Stimulated activated naive CD8-positive, alpha-beta T cell treated with anti-CD3 and anti-CD28 coated beads, Interleukin-15, Interleukin-2, amounts not matched to agents 100 U/mL and 50 U/mL, for 24 hours (primary cell): ENCODE measurements at regions not wholly inside any gene's neighbourhood (a gene's known extent, or its start where the extent isn't known, plus 50 kb on each side); places are given as distances from the start of the nearest gene placed in this dataset.
"Not testable (repeated sequence)": the region's sequence is repeated elsewhere in the genome, so short reads cannot be mapped to it uniquely, and the experiment has no call there.

ENCODE experiments used
- ATAC-seq: fragments of 150-1000 bp; cut with Tn5 transposase; one replicate; pipeline ENCODE4 v1.10.0; 2021
- DNase-seq: peaks from one replicate; pipeline ENCODE4 v3.0.0; 2021

DNA sequence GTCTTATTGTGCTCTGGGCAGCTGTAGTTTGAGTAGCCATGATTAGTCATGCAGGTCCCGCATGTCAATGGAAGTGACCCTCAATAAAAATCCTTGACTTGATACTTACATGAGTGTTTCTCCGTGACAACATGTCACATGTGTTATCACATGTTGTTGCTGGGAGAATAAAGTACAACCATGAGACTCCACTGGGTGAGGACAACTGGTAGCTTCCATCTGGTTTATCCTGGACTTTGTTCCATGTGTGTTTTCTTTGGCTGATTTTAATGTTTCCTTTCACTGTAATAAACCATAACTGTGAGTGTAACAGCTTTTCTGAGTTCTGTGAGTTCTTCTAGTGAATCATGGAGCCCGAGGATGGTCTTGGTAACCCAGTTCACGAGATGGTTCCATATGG is 63.1 kb upstream of the NDN start:
- ATAC-seq (no peak), DNase-seq (no peak)

DNA sequence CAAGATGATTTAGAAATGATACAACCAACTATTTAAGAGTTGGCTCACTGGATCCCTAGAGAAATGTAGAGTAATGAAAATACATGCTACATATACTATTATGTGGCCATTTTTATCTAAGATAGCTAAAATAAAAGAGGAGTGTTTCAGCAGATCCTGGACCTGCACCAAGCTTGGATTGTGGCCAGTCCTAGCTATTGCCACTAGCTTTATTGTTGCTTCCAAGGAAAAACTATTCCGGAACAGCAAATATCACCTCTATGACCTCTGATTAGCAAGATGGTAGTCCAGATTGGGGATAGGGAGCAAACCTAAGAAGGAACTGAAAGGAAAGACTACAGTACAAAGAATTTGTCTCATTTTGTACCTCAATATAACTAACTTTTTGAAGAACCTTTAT is 63.7 kb upstream of the NDN start:
- DNase-seq (no peak), ATAC-seq (no peak)

DNA sequence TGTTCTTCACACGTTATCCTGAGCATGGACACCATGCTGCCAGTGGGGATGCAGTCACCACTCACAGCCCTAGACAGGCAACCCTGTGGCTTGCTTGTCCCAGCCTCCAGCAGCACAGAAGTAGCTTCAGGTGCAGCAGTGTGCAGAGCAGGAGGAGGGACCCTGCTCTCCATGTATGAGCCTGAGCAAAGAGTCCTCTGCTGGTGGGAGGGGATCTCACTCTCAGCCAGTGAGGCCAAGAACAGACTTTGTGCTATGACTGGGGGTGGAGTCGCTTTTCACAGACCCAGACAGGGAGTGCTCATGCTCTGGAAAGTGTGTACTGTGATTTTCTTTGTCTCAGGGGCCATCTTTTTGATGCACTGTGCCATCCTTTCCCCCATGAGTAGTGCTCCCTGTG is 66.1 kb upstream of the NDN start:
- ATAC-seq (no peak), DNase-seq (no peak)

DNA sequence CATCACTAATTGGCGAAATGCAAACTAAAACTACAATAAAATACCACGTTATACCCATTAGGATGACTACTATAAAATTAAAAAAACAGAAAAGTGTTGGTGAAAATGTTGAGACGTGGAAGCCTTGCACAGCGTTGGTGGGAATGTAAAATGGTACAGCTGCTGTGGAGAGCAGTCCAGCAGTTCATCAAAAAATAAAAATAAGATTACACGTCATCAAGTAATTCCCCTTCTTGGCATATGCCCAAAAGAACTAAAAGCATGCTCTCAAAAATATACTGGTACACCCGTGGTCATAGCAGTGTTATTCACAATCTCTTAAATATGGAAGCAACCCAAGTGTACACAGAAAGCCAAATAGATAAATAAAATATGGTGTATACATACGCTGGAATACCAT is 71.8 kb upstream of the NDN start:
- no peak for DNase-seq

DNA sequence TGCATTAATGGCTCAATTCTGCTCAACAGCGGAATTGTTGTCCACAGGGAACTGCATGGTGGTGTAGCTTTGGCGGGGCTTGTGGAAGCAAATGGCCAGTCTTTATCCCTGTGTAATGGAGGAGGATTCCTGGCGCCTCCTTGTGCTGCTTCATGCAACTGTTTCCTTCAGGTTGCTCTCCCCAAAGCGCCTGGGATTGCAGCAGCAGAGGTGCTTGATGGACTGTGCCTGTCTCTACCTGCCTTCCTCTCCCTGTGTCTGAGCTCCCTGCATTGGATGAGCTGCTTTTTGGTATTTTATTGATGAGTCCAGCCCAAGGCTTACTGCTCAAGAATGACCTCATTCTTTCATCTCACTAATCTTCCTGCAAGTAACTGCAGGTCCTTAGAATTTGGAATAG is 72.9 kb upstream of the NDN start:
- DNase-seq: no peak
- no peak for ATAC-seq

More for the DNA sequence above, 71.8 kb upstream of the NDN start:
- no peak for ATAC-seq

DNA sequence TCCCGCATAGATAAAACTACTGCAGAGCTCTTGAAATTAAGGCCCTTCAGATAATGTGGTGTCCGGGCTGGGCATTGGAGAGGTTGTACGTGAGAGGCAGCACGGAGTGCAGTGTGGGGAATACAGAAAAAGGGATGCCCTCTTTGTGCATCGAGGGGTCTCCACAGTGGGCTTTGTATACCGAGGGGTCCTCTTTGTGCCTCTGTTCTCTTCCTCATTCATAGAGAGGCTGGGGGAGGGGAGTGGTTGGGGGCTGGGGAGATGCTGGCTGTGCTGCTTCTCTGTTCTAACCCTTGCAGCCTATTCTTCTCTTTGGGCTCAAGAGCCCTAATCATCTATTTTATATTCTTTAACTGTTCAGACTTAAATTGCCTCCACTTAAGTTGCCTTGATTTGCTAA is 74.3 kb upstream of the NDN start:
- no peak for DNase-seq
- ATAC-seq: no peak

DNA sequence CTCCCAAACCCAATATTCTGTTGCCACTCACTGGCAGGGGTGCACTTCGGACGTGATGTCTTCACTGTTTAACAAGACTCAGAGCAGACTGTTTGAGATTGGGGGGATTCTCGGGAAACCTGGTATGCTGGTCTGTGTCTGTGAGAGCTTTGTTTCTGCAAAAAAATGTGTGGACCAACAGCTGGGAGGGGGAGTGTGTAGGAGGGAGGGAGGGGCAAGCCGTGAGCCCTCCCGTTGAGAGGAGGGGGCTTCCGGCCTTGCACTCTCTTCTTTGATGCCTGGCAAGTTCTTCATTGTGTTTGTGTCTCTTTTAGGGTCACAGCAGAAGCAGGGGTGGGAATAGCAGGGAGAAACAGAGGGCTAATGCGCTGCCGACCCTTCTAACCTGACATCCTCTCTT is 74.9 kb upstream of the NDN start:
- ATAC-seq (no peak), DNase-seq (no peak)

DNA sequence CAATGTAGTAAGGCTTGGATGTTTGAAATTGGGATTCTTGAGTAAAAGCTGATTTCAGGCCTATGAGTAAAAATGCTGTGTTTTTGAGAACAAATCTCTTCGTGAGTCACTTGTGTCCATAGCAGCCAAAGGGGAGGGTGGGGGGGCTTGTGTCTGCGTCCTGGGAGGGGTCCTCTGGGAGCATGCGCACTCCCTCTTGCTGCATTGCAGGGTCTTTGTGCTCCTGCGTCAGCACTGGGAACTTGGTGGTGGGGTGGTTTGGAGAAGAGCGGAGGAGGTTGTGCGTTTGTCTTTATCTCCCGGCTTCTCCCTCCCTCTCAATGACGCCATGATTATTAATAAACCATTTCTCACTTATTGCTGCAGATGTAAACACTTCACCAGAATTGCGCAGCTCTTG is 75.9 kb upstream of the NDN start:
- DNase-seq (no peak), ATAC-seq (no peak)

DNA sequence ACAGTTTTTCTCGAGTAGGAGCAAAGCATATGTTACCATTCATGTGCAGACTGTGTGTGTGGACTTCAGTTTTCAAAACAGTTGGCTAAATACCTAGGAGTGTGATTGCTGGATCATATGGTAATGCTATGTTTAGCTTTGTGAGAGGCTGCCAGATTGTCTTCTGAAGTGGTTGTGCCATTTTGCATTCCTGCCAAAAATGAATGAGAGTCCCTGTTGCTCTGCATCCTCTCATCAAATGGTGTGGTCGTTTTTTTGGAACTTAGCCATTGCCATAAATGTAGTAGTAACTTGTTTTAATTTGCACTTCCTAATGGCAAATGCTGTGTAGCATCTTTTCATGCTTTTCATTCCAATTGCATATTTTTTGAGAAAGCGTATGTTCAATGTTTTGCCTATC is 77.2 kb upstream of the NDN start:
- ATAC-seq: no peak
- no peak for DNase-seq

DNA sequence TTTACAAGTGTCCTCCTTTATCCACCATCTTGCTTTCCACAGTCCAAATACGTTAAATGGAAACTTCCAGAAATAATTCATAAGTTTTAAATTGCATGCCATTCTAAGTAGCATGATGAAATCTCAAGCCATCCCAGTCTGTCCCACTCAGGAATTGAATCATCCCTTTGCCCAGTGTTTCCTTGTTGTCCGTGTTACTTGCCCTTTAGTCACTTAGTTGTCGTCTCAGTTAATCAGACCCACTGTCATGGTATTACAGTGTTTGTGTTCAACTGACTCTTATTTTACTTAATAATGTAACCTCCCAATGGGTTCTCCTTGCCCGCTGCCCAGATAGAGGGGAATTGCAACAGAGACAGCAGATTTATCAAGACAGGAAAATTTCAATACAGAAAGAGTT is 77.6 kb upstream of the NDN start:
- no peak for DNase-seq
- no peak for ATAC-seq

DNA sequence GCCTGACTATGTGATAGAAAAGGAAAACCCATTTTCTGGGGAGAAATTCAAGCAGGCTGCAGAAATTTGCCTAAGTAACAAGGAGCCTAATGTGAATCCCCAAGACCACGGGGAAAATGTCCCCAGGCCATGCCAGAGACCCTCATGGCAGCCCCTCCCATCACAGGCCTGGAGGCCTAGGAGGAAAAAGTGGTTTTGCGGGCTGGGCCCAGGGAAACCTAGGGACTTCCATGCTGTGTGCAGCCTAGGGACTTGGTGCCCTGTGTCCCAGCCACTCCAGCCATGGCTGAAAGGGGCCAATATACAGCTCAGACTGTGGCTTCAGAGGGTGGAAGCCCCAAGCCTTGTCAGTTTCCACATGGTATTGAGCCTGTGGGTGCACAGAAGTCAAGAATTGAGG is 79.7 kb upstream of the NDN start:
- DNase-seq, ATAC-seq: not testable (repeated sequence)

DNA sequence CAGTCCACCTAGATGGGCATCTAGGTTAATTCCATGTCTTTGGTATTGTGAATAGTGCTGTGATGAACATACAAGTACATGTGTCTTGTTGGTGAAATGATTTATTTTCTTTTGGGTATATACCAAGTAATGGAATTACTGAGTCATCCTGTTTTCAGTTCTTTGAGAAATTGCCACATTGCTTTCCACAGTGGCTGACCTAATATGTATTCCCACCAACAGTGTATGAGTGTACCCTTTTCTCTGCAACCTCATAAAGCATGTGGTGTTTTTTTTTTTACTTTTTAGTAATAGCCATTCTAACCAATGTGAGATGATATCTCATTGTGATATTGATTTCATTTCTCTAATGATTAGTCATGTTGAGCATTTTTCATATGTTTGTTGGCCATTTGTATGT is 86.0 kb upstream of the NDN start:
- DNase-seq: no peak
- ATAC-seq: no peak

DNA sequence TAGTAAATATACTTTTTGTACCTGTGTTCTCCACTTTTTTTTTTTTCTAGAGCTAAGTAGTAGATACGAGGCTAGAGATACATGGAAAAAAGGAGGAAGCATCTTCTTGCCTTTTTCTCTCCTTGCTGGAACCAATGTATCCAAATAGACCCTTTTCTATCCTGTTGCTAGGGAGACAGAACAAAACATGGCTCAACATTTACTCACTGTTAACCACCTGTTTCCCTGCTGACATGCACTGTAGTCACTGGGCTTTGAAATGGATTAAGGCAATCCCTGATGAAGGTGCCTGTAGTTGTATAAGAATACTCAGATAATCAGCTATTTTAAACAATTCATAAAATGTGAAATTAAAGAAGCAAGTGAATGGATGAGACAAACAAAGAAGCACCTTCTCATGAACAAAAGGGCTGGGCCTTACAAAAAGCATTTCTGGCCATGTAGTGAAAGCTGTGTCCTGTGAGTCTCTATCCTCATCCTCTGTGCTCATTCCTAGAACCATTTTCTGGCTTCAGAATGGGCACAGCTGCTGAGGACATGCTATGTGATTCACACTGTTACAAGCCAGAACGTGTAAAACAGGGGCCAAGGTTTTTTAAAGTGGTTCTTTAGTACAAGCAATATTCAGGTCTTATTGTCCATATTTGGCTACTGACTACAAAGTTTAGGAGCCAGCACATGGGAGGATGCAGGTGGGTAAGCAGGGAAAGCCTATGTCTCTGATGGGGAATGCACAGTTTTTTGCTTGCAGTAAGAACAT is 100.4 kb upstream of the NDN start:
- DNase-seq (no peak), ATAC-seq (no peak)

DNA sequence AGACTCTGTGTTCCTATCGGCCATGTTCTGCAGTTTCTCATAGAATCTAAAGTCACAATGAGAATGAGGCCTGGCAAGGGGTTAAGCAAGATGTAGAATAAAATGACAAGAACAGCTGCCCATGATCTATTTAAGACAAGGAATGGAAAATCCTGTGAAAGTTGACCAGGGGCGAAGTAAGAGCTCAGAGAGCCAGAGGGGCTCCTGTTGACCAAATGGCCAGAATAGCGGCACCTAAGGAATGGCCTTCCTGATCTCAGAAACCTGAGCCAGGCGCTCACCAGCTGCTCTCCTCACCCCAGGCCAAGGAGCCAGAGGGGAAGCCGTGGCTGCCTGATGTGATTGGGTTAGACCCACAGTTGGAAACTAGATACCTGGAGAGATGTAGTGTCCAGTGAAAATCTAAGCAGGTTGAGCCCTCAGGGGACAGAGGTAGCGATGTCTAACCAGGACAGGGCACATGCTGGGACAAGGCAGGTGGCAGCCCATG is 106.1 kb upstream of the NDN start:
- ATAC-seq (no peak), DNase-seq (no peak)

DNA sequence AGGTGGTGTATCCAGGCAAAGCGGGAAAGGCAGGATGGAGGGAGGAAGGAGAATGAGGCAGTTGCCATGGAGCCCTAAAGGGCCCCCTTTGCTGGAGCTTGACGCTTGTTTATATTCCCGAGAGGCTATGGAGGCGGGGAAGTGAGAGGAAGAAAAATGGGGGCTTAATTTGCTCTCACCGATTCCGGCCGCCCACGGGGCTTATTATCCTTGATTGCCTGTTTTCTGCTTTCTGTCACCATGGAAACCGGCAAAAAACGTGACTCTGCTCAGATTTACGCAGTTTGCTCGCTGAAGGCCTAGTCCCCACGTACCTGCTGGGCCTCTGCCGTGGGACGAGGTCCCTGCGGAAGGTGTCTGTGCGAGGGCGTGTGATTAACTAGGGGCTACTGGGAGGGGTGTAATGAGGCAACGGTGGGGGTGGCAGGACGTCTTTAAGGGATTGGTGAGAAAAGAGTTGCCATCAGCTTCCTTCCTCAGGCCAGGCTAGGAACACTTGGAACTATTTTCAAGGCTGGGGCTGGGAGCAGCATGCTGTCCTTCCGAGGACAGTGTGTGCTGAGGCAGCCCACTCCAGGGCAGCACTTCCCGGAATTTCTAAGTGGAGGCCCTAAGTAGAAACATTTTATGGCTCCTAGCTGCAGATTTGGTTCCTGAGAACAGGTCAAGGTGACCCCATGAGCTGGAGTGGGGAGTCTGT is 110.8 kb upstream of the NDN start:
- ATAC-seq: no peak
- DNase-seq: no peak

DNA sequence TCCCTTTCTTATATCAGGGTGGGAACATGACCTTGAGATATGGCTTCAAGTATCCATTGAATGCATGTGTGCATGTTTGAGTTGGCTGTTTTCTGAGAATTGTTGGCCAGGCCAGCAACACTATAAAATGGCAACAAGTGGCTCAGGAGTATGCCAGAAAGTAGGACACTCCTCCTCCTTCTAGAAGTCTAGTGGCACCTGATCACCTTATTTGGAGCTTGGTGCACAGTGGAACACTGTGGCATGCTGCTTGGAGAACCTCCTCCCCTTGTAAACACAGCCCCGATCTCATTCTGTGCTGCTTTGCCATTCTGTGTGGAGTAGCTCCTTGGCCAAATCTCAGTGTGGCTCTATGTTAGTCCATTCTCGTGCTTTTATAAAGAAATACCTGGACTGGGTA is 114.8 kb upstream of the NDN start:
- no peak for DNase-seq
- no peak for ATAC-seq

DNA sequence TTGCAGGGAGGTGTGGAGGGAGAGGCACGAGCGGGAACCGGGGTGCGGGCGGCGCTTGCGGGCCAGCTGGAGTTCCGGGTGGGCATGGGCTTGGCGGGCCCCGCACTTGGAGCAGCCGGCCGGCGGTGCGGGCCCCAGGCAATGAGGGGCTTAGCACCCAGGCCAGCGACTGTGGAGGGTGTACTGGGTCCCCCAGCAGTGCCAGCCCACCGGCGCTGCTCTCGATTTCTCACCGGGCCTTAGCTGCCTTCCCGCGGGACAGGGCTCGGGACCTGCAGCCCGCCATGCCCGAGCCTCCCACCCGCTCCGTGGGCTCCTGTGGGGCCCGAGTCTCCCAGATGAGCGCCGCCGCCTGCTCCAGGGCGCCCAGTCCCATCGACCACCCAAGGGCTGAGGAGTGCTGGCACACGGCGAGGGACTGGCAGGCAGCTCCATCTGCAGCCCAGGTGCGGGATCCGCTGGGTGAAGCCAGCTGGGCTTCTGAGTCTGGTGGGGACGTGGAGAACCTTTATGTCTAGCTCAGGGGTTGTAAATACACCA is 115.9 kb upstream of the NDN start:
- ATAC-seq, DNase-seq: not testable (repeated sequence)

DNA sequence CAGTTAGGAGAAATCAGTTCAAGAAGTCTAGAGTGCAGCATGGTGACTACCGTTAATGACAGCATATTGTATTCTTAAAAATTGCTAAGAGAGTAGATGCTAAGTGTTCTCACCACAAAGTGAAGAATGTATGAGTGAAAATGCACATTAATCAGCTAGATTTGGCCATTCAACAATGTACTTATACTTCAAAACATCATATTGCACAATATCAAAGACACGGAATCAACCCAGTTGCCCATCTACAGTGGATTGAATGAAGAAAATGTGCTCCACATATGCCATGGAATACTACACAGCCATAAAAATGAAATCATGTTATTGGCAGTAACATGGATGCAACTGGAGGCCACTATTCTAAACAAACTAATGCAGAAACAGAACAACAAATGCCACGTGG is 119.9 kb upstream of the NDN start:
- no peak for ATAC-seq
- DNase-seq: no peak

DNA sequence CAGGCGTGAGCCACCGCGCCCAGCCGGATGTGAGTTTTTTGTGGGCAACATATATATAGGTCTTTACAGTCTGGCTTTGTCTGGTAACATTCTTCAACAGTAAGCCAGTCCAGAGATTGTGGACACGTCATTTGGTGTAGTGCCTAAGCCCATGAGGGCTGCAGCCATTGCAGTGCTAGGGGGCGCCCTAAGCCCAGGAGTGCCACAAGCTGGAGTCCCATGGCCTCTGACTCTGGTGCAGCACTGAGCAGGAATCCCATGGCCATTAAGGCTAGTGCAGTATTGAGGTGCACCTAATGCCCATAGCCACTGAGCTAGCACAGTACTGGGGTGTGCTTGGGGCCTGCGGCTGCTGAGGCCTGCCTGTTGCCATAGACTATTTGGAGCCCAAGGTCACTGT is 136.4 kb upstream of the NDN start:
- ATAC-seq: no peak
- DNase-seq: peak; percentile 11

DNA sequence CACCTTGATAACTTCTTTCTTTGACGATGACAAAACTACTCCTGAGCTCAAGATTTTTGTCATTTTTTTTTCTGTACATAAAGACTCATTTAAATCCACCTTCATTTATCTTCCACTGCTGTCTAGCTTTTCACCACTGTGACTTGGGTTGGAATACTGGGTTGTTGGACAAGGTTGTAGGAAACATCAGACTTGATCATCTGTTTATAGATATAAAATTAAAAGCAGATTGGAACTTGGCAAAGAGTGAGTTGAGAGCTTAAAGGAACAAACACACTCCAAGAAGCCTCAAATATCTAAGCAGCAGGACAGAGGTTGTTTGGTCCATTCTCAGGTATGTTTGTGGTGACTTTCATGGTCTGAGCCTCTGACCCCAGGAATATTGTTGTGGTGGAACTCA is 141.7 kb upstream of the NDN start:
- no peak for ATAC-seq
- no peak for DNase-seq

DNA sequence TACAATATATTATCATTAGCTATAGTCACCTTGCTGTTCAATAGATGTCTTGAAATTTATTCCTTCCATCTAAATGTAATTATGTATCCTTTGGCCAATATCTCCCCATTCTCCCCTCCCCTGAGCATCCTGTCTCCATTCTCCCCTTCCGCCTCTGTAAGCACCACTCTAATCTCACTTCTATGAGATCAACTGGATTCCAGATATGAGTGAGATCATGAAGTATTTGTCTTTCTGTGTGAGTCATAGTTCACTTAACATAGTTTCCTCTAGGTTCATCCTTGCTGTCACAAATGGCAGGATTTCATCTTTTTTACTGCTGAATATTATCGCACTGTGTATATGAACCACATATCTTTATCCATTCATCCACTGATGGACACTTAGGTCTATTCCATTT is 148.8 kb upstream of the NDN start:
- no peak for DNase-seq
- ATAC-seq: no peak

DNA sequence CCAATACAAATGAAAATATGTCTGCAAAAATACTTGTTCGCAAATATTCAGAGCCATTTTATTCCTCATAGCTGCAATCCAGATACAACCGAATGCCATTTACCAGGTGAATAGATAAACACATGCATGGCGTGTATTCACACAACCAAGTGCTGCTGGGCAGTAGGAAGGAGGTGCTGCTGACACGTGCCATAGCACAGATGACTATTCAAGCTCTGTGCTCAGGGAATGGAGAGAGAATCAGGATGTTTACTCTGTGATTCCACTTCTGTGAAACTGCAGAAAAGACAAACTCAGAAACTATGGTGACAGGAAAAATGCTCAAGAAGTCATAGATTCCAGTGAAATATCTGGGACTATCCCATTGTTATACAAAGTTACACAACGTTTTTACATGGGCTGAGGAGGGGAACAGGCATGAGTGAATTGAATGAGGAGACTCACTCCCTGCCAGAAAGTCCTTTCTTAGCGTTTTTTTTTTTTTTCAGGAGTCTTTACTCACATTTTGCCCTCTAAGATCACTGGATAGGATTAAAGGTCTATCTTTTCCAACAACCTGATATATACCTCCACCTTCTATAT is 152.9 kb upstream of the NDN start:
- DNase-seq (no peak), ATAC-seq (no peak)

DNA sequence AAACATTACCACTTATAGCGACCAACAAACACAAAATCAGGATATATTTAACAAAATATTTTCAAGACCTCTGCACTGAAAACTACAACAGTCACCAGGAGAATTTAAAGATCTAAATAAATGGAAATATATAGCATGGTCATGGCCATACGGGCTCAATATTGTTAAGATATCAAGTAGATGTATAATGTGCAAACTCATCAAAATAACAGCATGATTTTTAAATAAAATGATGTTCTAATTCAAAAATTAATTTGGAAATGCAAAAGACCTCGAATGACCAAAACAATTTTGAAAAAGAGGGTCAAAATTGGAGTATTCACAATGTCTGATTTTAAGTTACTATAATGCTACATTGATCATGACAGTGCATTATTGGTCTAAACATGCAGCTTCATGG is 159.1 kb upstream of the NDN start:
- no peak for ATAC-seq

More for the DNA sequence above, 159.1 kb upstream of the NDN start:
- DNase-seq: no peak
